Testis (tissue), 2 donors: ENCODE measurements at regions not wholly inside any gene's neighbourhood (a gene's known extent, or its start where the extent isn't known, plus 50 kb on each side); places are given as distances from the start of the nearest gene placed in this dataset.

ENCODE experiments used
- DNase-seq: peaks from one replicate; pipeline ENCODE4 v3.0.0-alpha.2; 2019
- H3K27ac ChIP-seq, 2 donors: fragments of 200-600 bp; sonication (generic); one replicate each; pipeline ENCODE4 v1.5.1; 2019
- H3K27me3 ChIP-seq: fragments of 200-600 bp; sonication (generic); one replicate; pipeline ENCODE4 v1.5.1; 2019
- H3K36me3 ChIP-seq: fragments of 200-600 bp; sonication (generic); one replicate; pipeline ENCODE4 v1.5.1; 2017; ENCODE audit warnings: low read depth; ENCODE audit errors: missing control alignments
- H3K4me1 ChIP-seq: fragments of 200-600 bp; sonication (generic); one replicate; pipeline ENCODE4 v1.5.1; 2019
- H3K4me3 ChIP-seq, 2 donors: fragments of 200-600 bp; sonication (generic); one replicate each; pipeline ENCODE4 v1.5.1; 2017 to 2019
- H3K9me3 ChIP-seq: fragments of 200-600 bp; sonication (generic); one replicate; pipeline ENCODE4 v1.5.1; 2017
- CTCF ChIP-seq, 3 experiments: fragments of 450-650 bp in 2 of 3; fragments of 200-600 bp in 1 of 3; sonication (generic) in 1 of 3; IDR thresholded peaks; one replicate each; pipeline ENCODE4 v1.5.1; 2016 to 2019; ENCODE audit warnings: antibody characterized with exemption in 3 of 3, mild to moderate bottlenecking in 2 of 3, moderate library complexity in 1 of 3
- POLR2A ChIP-seq: fragments of 450-650 bp; IDR thresholded peaks from one replicate; pipeline ENCODE4 v1.6.1; 2017; ENCODE audit warnings: antibody characterized with exemption, mild to moderate bottlenecking, moderate library complexity
- WGBS, 2 donors: methylation state at CpG; one replicate each; pipeline ENCODE4 v1.1.5; 2018; 5-methylcytosine and 5-hydroxymethylcytosine counted together
- intact Hi-C: fragments of 100-400 bp; cut with DNase I; formaldehyde crosslinking; loops from one replicate; pipeline ENCODE4 v1.15.1; 2023; ENCODE audit warnings: low total_unique reads

- H3K27me3 ChIP-seq = no peaks in the 10 kb centered on the region
- DNase-seq = no peak
- no peak overlapping the region for H3K27ac ChIP-seq
- 79 to 92% methylated on average over 3 of the region's 3 CpGs for WGBS, 2 donors
- intact Hi-C loops = no loop called here
- H3K4me3 ChIP-seq = no peak overlapping the region
- H3K9me3 ChIP-seq = no peaks in the 10 kb centered on the region
- no peak for TF ChIP-seq POLR2A
- H3K36me3 ChIP-seq = no peaks in the 10 kb centered on the region
- no peaks in the 10 kb centered on the region for H3K4me1 ChIP-seq
Observed at GRCh38 chr2:11004199-11004598, 92.5 kb downstream of the KCNF1 start.

GRCh38 chr2:11005032-11005431, 93.3 kb downstream of the KCNF1 start:
- H3K36me3 ChIP-seq = no peaks in the 10 kb centered on the region
- intact Hi-C loops = no loop called here
- TF ChIP-seq CTCF (IDR thresholded peaks at IDR 0.05) = no peak
- no peak for TF ChIP-seq POLR2A
- no peak overlapping the region for H3K27ac ChIP-seq
- no peaks in the 10 kb centered on the region for H3K27me3 ChIP-seq
- H3K9me3 ChIP-seq = no peaks in the 10 kb centered on the region
- no peak overlapping the region for H3K4me3 ChIP-seq
- no peak for DNase-seq
- WGBS, 2 donors = 93 to 96% methylated on average over 5 of the region's 5 CpGs
- no peaks in the 10 kb centered on the region for H3K4me1 ChIP-seq

- Histone ChIP-seq H3K36me3 (no peaks in the 10 kb centered on the region), H3K9me3 (no peaks in the 10 kb centered on the region), H3K27me3 (no peaks in the 10 kb centered on the region), H3K4me1 (no peaks in the 10 kb centered on the region), H3K27ac (no peak overlapping the region), H3K4me3 (no peak overlapping the region)
- intact Hi-C loops = no loop called here
- TF ChIP-seq POLR2A = no peak
- TF ChIP-seq CTCF (IDR thresholded peaks at IDR 0.05) = no peak
- no peak for DNase-seq
- 78 to 79% methylated on average over 8 of the region's 8 CpGs for WGBS, 2 donors
Observed at GRCh38 chr2:11006191-11006590, 94.5 kb downstream of the KCNF1 start.

GRCh38 chr2:11007331-11008264, 95.9 kb downstream of the KCNF1 start:
- no peak overlapping the region for H3K4me3 ChIP-seq
- no peak for TF ChIP-seq CTCF (IDR thresholded peaks at IDR 0.05)
- TF ChIP-seq POLR2A = no peak
- no peaks in the 10 kb centered on the region for H3K27me3 ChIP-seq
- H3K4me1 ChIP-seq = no peaks in the 10 kb centered on the region
- H3K27ac ChIP-seq = no peak overlapping the region
- H3K9me3 ChIP-seq = no peaks in the 10 kb centered on the region
- WGBS, 2 donors = 93 to 94% methylated on average over 18 of the region's 18 CpGs
- no peak for DNase-seq
- H3K36me3 ChIP-seq = no peaks in the 10 kb centered on the region
- intact Hi-C loops = no loop called here

- intact Hi-C loops = no loop called here
Observed at GRCh38 chr2:11008773-11009172, 97.0 kb downstream of the KCNF1 start.

More at GRCh38 chr2:11008773-11009172, 97.0 kb downstream of the KCNF1 start:
- Histone ChIP-seq H3K9me3 (no peaks in the 10 kb centered on the region), H3K27ac (no peak overlapping the region), H3K27me3 (no peaks in the 10 kb centered on the region), H3K36me3 (no peaks in the 10 kb centered on the region), H3K4me3 (no peak overlapping the region), H3K4me1 (no peaks in the 10 kb centered on the region)
- DNase-seq = no peak
- 93 to 94% methylated on average over 4 of the region's 4 CpGs for WGBS, 2 donors
- TF ChIP-seq CTCF (IDR thresholded peaks at IDR 0.05) = no peak
- TF ChIP-seq POLR2A = no peak
